Smooth muscle cell (in vitro differentiated cells): ENCODE measurements at regions not wholly inside any gene's neighbourhood (a gene's known extent, or its start where the extent isn't known, plus 50 kb on each side); places are given as distances from the start of the nearest gene placed in this dataset.
"Not testable (repeated sequence)": the region's sequence is repeated elsewhere in the genome, so short reads cannot be mapped to it uniquely, and the experiment has no call there.

Source experiments
- DNase-seq: peaks from one replicate; lab custom pipeline; 2025; ENCODE audit not compliant: unreplicated experiment; lab: John Stamatoyannopoulos, UW
- H2AFZ ChIP-seq: fragments of 200-600 bp; sonication (generic); 2 replicates; pipeline ENCODE4 v1.6.0; 2016; ENCODE audit warnings: antibody characterized with exemption, low read depth, mild to moderate bottlenecking
- H3F3A ChIP-seq: fragments of 200-600 bp; sonication (generic); 2 replicates; pipeline ENCODE4 v1.6.0; 2017; ENCODE audit warnings: antibody characterized with exemption, low read depth
- H3K27ac ChIP-seq: fragments of 200-600 bp; sonication (generic); 2 replicates; pipeline ENCODE4 v1.5.1; 2016; ENCODE audit warnings: low read depth, mild to moderate bottlenecking
- H3K27me3 ChIP-seq: fragments of 200-600 bp; sonication (generic); 2 replicates; pipeline ENCODE4 v1.6.1; 2016; ENCODE audit warnings: low read depth, mild to moderate bottlenecking
- H3K36me3 ChIP-seq: fragments of 200-600 bp; sonication (generic); 2 replicates; pipeline ENCODE4 v1.5.1; 2016; ENCODE audit warnings: low read depth
- H3K4me1 ChIP-seq: fragments of 200-600 bp; sonication (generic); 2 replicates; pipeline ENCODE4 v1.5.1; 2016; ENCODE audit warnings: low read depth
- H3K4me2 ChIP-seq: fragments of 200-600 bp; sonication (generic); 2 replicates; pipeline ENCODE4 v1.6.0; 2016; ENCODE audit warnings: mild to moderate bottlenecking
- H3K4me3 ChIP-seq: fragments of 200-600 bp; sonication (generic); 2 replicates; pipeline ENCODE4 v1.5.1; 2016; ENCODE audit warnings: mild to moderate bottlenecking
- H3K79me2 ChIP-seq: fragments of 200-600 bp; sonication (generic); 2 replicates; pipeline ENCODE4 v1.6.0; 2016; ENCODE audit warnings: low read depth, mild to moderate bottlenecking
- H3K9ac ChIP-seq: fragments of 200-600 bp; sonication (generic); 2 replicates; pipeline ENCODE4 v1.6.0; 2016; ENCODE audit warnings: low read depth
- H3K9me3 ChIP-seq: fragments of 200-600 bp; sonication (generic); replicated peaks from 2 replicates; pipeline ENCODE4 v1.5.1; 2016; ENCODE audit warnings: low read depth
- H4K20me1 ChIP-seq: fragments of 200-600 bp; sonication (generic); 2 replicates; pipeline ENCODE4 v1.6.0; 2016; ENCODE audit warnings: low read depth
- WGBS: methylation state at CpG from one replicate; pipeline ENCODE4 v1.1.7; 2016; ENCODE audit warnings: low lambda C conversion rate; 5-methylcytosine and 5-hydroxymethylcytosine counted together

GRCh38 chr2:87308621-87309020, 287.0 kb upstream of the PLGLB1 start:
- H3K4me2 ChIP-seq, DNase-seq, H3K4me3 ChIP-seq, H3K4me1 ChIP-seq, H3K9ac ChIP-seq, H3K27ac ChIP-seq, H3K27me3 ChIP-seq, H3K9me3 ChIP-seq, H2AFZ ChIP-seq, H3K79me2 ChIP-seq, H3K36me3 ChIP-seq, H3F3A ChIP-seq, H4K20me1 ChIP-seq: not testable (repeated sequence)
- 90% methylated on average over 4 of the region's 7 CpGs for WGBS

GRCh38 chr2:87309785-87310184, 288.1 kb upstream of the PLGLB1 start:
- H2AFZ ChIP-seq, H3K27me3 ChIP-seq, H4K20me1 ChIP-seq, H3K4me3 ChIP-seq, DNase-seq, H3K9me3 ChIP-seq, H3F3A ChIP-seq, H3K27ac ChIP-seq, H3K79me2 ChIP-seq, H3K36me3 ChIP-seq, H3K4me1 ChIP-seq, H3K4me2 ChIP-seq, H3K9ac ChIP-seq: not testable (repeated sequence)
- WGBS: 55% methylated on average over 3 of the region's 3 CpGs

GRCh38 chr2:87311896-87312441, 290.3 kb upstream of the PLGLB1 start:
- not testable (repeated sequence) for H3K9ac ChIP-seq, H2AFZ ChIP-seq, H3K4me1 ChIP-seq, H3K36me3 ChIP-seq, H4K20me1 ChIP-seq, H3K9me3 ChIP-seq, H3K4me3 ChIP-seq, H3K27me3 ChIP-seq, H3K4me2 ChIP-seq, DNase-seq, H3K79me2 ChIP-seq, H3F3A ChIP-seq, H3K27ac ChIP-seq
- WGBS: 96% methylated on average over 5 of the region's 6 CpGs

GRCh38 chr2:87314622-87315021, 293.0 kb upstream of the PLGLB1 start:
- H3K27ac ChIP-seq, H3F3A ChIP-seq, H3K79me2 ChIP-seq, DNase-seq, H3K4me1 ChIP-seq, H3K36me3 ChIP-seq, H2AFZ ChIP-seq, H3K9ac ChIP-seq, H3K4me2 ChIP-seq, H3K27me3 ChIP-seq, H4K20me1 ChIP-seq, H3K9me3 ChIP-seq, H3K4me3 ChIP-seq: not testable (repeated sequence)
- WGBS: 65% methylated on average over 3 of the region's 3 CpGs

- not testable (repeated sequence) for H3K4me3 ChIP-seq, H2AFZ ChIP-seq, H3K79me2 ChIP-seq, H3K27ac ChIP-seq, H3K4me1 ChIP-seq, H3K4me2 ChIP-seq, H3F3A ChIP-seq, H3K9ac ChIP-seq, H3K36me3 ChIP-seq, H3K9me3 ChIP-seq, H4K20me1 ChIP-seq, H3K27me3 ChIP-seq, DNase-seq
- 75% methylated on average over 5 of the region's 6 CpGs for WGBS
Measured at GRCh38 chr2:87315183-87315902, 293.7 kb upstream of the PLGLB1 start.

- not testable (repeated sequence) for H2AFZ ChIP-seq, H3F3A ChIP-seq, H3K4me2 ChIP-seq, H3K9me3 ChIP-seq, H3K79me2 ChIP-seq, H3K27ac ChIP-seq, H3K27me3 ChIP-seq, H3K4me3 ChIP-seq, H3K36me3 ChIP-seq, DNase-seq, H4K20me1 ChIP-seq, H3K4me1 ChIP-seq, H3K9ac ChIP-seq
- 100% methylated on average over 1 of the region's 1 CpG for WGBS
Measured at GRCh38 chr2:87317193-87317592, 295.5 kb upstream of the PLGLB1 start.

GRCh38 chr2:87318814-87319491, 297.3 kb upstream of the PLGLB1 start:
- not testable (repeated sequence) for DNase-seq, H4K20me1 ChIP-seq, H3K36me3 ChIP-seq, H3K4me2 ChIP-seq, H3F3A ChIP-seq, H3K79me2 ChIP-seq, H3K27me3 ChIP-seq, H3K4me1 ChIP-seq, H3K4me3 ChIP-seq, H3K9ac ChIP-seq, H3K9me3 ChIP-seq, H2AFZ ChIP-seq
- WGBS: 0% methylated on average over 1 of the region's 2 CpGs
- H3K27ac ChIP-seq: peak overlapping the region; percentile 0

GRCh38 chr2:87319705-87320104, 298.1 kb upstream of the PLGLB1 start:
- not testable (repeated sequence) for H4K20me1 ChIP-seq, H3F3A ChIP-seq, H3K4me1 ChIP-seq, H3K27ac ChIP-seq, H3K79me2 ChIP-seq, H3K36me3 ChIP-seq, H3K27me3 ChIP-seq, DNase-seq, H3K9me3 ChIP-seq, H3K9ac ChIP-seq, H3K4me3 ChIP-seq, H2AFZ ChIP-seq, H3K4me2 ChIP-seq
- WGBS: 100% methylated on average over 2 of the region's 2 CpGs
